Cerebellar nuclear complex (tissue), 1 donor: ENCODE measurements at regions not wholly inside any gene's neighbourhood (a gene's known extent, or its start where the extent isn't known, plus 50 kb on each side); places are given as distances from the start of the nearest gene placed in this dataset.

ENCODE experiments used
- DNase-seq, 2 experiments: peaks; one replicate each; lab custom pipeline; 2025; lab: John Stamatoyannopoulos, UW

DNA sequence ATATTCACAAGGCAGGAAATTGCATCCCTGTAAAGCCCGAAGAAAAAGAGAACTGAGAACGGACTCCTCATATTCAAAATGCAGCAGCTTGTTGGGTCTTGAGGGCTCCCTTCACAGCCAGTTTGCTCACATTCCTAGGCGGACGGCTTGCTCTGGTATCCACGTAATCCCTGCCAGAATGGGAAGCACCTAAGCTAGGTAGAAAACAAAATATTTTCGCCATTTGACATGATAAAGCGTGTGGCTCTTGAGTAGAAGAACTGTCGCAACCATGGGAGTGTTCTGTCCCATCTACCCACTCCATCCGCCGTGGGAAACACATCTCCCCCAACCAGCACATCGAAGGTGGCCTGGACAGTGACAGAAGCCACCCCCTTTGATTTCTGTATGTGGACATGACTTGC, 183.1 kb downstream of the GAS1 start:
- DNase-seq, result no peak

DNA sequence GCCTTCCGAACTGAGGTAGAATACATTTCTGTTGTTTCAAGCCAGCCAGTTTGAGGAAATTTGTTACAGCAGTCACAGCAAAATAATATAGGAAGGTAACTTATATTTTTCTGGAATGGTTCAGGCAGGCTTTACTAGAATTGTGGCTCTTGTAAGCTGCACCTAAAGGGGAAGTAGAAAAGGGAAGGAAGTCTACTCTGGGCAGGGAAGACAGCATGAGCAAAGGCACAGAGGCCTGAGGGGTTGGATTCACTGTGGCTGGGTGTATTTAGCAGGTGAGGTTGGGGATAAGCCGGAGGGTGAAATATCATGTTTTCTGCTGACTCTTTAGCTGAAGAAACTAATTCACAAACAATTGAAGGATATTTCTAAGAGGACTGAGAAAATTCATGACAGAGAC, 183.5 kb downstream of the GAS1 start:
- DNase-seq, result no peak

DNA sequence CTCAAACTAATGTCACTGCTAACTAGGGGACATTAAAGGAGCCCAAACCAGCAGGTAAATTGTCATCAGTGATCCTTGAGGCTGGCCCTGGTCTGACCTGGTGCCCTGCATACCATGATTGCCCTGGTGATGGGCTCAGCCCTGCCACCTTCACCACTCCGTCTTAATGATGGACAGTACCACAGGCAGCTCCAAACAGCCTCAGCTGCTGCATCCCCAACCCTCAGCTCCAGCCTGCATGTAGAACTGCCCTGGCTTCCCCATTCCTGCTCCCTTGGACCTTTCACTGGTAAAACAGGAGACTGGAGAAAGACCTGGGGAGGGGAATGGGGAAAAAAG, 190.0 kb downstream of the GAS1 start:
- DNase-seq, result no peak

DNA sequence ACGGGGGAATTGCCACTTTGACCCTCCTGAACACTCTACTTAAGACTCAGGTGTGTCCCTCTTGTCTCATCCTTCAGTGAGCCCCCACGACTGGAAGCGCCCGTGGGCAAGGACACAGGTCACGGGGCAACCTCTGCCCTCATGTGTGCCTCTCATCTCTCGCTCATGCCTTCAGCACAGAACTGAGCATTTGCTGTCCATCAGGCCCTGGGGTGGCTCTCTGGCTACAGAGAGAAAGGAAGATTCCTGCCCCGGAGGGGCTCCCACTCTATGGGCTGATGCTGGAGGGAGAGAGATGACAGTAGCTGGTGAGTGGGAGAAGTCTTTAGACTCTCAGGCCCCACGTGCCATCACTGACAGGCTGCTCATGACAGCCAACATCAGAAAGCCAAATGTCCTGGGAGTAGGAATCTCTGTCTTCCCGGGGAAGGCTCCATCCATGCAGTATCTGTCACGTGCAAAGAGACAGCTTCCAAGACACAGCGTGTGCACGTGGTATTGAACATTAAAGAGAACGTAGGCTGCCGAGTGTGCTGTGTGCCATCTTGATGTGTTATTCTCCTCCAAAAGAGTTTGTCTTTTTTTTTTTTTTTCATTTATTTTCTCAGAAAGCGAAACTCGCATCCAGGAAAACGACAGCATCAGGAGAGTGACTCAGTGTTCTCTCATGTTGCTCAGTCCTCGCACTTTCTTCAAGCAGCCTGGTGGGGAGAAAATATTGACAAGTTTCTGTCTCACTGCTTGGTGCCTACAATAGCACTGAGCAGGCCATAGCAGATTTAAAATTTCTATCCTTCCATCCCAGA, 190.5 kb downstream of the GAS1 start:
- DNase-seq, result no peak

DNA sequence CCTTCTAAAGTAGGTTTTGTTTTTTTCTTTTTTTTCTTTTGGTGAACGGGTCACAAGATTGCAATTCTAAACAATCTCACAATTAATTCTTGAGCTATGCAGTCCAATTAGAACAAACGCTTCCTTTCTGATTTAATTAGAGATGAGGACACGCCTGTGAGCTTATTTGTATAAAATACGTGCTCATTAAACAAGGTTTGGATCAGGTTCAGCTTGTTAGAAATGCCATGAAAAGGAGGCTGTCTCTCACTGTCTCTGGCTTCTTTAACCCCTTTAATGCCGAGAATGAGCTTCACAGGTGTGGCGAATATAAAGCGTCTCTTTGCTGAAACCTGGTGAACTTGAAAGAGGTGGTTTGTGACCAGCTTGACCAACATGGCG, 191.8 kb downstream of the GAS1 start:
- no peak for DNase-seq

DNA sequence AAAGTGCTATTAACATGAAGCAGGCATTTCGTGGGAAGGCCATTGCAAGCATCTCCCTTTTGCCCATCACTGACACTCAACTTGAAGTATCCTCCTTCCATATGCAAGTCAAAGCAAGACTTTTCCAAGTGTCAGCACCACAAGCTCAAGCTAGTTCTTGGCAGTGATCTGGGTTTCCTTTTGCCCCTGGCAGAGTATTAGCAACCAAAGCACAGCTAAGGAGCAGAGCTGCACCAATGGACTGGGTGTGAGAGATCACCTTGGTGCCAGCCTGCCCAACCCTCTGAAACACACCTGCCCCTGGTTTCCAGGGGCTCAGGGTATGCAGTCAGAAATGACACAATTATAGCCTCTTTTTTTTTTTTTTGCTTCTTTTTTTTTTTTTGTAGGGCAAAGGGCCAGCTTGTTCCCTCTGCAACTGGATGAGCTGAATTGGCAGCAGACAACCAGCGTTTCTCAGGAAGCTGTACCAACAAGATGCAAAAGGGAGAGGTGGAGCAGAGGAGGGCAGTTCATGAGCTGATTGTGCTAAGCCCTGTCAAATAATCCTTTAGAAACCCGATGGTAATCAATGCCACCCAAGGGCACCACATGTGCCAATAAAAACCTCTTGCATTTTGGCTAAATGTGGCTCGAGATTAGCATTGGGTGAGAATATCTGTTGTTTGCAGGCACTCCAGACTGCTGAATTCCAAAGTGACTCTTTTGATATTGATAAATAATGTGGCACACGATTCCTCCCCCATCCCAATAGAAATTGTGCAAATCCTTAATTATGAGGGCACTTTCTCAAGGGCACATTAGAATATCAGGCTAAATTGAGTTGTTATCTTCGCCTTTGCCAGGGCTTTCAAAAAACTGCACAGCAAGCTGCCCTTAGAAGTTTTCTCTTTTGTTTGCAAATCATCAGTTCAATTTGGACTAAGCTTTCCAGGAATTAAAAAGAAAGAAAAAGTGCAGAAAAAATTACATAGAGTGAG, 192.4 kb downstream of the GAS1 start:
- DNase-seq, result no peak

DNA sequence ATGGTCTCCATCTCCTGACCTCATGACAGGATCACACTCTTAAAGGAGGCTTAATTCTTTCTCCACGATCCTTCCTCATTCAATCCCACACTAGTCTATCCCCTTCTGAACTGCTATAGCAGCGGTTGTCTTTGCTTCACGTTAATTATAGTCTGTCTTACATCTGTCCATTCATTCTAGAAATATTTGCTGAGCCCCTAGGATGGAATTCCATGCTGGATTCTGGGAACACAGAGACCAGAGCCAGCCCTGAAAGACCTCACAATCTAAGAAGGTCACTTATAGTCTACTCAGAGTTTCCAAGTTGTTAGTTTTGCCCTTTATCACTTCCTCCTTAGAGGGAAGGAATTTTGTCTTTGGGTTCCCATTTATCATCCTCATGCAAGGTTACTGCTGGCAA, 193.5 kb downstream of the GAS1 start:
- no peak for DNase-seq

DNA sequence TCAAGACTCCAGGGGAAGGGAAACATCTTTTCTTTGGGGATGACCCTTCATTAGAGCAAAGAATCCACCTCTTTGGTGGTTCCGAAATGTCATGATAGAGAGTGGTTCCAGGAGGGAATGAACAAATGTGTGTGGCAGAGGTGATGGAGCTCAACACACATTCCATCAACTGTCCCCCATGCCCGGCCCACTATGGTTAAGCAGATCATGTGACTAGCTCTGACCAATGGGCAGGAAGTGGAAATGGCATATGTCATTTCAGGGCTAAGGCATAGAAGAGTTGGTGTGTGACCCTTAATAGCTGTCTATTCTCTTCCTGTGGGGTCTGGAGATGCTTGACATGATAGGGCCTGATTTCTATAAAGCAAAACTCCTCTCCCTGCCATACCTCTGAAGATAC, 194.6 kb downstream of the GAS1 start:
- DNase-seq, result no peak

DNA sequence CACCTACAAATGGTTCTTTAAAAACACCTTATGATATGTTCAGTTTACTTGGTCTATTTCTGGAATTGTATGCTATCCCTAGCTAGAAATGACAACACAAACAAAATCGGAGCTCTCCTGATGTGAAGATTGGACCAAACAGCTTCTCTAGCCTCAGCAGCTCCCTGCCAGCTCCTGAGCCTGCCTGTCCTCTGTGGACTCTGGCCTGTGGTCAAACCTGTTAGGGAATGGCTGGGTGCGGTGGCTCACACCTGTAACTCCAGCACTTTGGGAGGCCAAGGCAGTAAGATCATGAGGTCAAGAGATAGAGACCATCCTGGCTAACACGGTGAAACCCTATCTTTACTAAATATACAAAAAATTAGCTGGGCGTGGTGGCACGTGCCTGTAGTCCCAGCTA, 195.3 kb downstream of the GAS1 start:
- no peak for DNase-seq

DNA sequence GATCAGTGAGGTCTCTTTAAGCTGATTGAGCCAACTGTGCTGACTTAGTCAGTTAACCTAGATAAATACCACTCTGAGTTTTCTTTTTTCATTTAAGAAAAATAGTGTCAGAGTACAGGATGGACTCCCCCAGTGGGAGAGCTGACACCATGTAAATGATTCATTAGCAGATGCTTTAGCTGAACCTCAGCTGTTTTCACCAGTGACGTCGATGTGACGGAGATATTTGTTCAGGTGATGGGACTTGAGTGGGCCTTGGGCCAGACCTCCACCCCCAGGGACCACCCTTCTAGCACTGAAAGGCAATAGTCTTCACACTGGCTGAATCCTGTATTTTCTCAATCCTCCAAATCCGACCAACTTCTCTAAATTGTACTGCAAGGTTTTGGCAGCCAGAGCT, 196.1 kb downstream of the GAS1 start:
- no peak for DNase-seq

DNA sequence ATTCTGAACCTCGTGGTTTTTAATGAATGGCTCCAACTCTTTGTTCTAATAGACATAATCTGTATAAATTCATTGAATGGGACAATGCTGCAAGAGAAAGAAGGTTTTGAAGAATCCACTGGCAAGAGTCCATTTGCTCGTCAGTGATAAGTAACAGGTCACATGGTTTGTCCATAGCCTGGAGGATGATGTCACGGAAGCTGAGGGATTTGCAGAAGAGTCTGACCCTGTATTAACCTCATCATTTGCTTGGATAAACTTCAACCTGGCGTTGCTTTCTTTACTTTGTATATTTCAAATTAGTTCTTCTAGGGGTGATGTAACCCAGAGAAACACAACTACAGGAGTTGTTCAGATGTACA, 197.4 kb downstream of the GAS1 start:
- no peak for DNase-seq

DNA sequence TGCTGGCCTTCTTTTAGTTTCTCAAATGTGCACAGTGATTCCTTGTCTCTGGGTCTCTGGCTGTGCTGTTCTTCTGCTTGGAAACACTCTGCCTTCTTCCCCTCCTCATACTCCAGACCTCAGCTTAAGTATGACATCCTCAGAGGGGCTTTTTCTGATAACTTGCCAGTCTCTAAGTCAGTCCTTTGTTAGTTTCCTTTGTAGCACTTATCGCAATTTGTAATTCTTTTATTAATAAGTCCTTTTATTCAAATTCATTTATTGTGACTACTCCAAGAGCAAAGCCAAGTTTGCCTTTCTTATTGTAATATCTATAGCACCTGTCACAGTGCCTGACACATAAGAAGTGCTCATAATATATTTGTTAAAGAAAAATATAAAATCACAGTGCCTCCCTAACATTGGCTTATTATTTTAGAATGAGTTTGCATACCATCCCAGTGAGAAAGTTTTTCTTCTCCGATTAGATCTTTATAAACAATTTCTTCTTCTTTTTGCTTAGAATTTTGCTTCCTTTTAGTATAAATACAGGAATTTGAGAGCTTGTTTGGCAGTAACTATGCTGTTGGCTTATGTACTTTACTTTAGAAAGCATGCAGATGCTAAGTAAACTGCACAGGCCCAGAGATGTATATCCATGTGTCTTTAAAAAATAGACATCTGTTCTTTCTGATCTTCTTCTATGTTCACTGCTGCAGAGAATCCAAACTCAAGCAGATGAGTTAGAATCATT, 198.0 kb downstream of the GAS1 start:
- no peak for DNase-seq

DNA sequence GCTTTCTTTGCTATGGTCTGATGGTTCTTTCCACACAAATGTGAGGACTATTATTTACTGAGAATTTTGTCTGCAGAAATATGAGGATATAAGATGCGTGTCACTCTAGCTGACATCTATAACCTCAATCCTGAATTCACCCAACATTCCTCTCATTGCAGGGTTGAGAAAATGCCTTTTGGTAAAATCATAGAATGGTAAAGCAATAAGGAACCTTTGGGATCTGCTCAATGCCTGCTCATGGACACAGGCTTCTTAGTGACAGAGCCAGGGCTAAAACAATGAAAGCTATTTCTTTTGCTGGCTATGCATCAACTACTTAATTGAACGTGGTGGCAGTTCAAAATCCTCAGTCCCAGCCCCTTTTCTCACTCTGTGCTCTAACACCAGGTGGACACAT, 199.6 kb downstream of the GAS1 start:
- DNase-seq, result no peak

DNA sequence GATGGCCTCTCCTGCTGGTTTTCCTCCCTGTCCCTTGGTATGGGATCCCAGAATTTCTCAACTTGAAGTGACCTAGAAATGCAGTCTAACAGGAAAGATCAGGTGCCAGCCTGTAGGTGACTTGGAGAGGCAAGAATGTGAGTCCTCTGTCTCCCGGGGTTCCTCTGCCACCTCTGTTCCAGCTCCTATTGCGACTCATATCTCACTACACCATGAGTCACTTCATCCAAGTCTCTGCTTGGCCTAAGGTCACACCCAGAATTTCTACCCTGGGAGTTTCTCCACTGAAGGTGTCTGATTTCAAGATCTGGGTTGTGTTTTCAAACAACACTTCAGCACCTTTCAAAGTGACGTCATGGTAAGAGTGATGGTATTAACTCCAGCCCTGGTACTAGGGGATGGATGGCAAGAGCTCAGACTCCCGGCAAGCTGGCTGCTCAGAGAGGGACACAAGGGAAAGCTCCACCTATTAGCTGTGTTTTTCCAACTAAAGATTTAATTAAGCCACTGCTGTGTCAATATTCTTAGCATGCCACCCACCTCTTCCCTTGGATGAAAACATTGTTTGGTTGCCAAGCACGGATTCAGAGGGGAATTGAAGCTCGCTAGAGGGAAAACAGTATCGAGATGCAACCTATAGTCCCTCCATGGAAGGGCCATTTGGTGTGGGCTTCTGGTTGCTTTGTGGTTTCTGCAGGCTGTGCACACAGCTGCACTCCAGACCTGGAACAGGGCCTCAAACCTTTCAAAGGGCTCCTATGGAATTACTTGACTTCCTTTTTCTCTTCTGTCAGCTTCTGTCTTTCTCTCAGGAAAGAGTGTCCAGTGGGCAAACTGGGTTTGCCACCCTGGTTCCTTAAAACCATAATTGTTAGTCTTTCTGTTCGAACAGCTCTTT, 205.7 kb downstream of the GAS1 start:
- DNase-seq, result no peak

DNA sequence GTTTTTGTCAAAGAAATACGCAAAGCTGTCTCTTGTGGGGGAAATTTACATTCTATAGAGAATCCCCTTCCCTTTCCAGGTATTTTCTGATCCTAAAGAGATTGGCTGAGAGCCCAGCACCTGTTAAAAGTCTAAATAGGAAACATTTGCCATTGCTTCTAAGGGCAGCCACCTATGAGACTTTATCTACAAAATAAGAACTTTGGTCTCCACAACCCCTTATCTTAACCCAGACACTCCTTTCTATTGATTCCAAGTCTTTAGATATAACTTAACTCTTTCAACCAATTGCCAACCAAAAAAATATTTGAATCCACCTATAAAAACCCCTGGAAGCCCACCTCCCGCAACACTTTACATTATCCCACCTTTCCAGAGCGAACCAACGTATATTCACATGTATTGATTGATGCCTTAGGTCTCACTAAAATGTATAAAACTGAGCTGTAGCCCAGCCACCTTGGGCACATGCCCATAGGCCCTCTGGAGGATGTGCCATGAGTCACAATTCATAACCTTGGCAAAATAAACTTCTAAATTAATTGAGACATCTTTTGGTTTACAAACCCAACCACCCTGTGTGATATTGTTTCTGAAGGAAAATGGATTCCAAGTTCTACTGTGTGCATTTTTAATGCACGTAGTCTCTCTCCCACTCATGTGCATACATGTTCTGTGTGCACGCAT, 211.4 kb downstream of the GAS1 start:
- DNase-seq, result no peak

DNA sequence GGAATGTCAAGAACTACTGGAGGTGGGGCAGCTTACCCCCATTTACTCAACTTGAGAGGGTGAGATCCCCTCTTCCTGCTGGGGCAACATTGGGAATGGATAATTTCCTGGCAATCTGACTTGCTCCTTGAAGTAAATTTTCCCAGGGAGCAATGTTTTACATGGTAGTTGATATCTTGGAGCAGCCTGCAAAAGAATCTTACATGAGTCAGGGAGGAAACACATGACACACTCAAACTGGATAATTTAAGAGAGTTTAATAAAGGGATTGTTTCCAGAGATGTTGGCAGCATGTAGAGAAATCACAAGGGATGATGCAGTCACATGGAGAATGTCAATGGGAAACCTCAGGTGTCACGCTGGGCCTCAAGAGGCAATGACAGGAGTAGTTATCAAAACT, 212.5 kb downstream of the GAS1 start:
- DNase-seq, result no peak

DNA sequence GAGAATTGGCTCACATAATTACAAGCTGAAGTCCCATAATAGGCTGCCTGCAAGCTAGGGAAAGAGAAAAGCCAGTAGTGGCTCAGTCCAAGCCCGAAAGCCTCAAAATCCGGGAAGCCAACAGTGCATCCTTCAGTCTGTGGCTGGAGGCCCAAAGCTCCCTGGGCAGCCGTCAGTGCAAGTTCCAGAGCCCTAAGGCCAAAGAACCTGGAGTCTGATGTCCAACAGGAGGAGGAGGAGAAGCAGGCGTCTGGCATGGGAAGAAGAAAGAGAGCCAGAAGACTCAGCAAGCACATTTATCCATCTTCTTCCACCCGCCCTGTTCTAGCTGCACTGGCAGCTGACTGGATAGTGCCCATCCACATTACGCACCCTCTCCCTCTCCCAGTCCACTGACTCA, 213.4 kb downstream of the GAS1 start:
- DNase-seq, result no peak

DNA sequence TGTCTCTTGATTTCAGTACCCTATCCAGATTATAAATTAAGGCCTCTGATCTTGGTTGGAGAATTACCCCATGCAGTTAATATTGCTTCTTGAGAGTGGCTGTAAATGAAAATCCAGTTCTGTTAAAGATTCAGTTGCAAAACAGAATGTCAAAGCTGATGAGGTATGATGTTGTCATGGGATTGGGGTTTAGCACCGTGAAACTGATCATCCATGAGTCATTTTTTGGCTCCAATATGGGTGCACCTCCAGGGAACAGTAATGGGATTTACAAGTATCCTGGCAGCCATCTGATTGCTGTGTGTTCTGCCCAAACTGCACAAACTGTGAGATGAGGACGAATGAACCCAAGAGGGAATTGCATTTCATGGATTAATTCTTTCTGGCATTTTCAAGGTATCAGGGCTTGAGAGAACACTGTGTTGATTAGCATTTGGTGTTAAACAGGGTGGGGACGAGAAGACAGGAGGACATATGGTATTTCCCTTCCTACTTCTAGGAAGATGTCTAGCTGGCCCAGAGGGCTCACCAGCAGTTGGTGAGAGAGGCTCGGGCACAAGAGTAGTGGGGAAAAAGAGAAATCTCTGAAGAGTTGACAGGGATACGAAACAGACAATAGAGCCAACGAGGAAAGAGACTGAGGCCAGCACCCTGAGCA, 214.7 kb downstream of the GAS1 start:
- no peak for DNase-seq

DNA sequence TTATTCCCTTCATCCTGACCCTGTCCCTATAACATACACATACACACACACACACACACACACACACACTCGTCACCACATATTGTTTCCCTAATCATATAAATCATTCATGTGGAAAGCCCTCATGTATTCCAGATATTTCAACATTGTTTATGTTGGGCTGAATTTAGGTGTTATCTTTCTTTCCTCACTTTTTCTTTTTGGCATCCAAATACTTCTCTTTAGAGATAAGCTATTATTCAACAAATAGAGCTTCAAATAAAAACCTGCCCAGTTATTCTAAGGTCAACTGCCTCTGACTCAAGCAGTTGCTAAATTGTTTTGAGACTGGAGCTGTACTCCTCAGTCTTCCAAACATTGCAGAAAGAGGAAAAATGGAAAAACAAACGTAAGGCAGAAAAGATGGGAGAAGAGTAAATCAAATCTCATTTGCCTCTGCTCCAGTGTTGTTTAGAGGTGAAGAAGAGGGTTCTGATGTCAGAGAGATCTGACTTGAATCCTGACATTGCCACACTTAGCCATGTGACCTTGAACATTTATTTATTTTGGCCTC, 215.7 kb downstream of the GAS1 start:
- DNase-seq, result no peak
